ENCODE measurements at regions not wholly inside any gene's neighbourhood (a gene's known extent, or its start where the extent isn't known, plus 50 kb on each side); places are given as distances from the start of the nearest gene placed in this dataset.

DNA sequence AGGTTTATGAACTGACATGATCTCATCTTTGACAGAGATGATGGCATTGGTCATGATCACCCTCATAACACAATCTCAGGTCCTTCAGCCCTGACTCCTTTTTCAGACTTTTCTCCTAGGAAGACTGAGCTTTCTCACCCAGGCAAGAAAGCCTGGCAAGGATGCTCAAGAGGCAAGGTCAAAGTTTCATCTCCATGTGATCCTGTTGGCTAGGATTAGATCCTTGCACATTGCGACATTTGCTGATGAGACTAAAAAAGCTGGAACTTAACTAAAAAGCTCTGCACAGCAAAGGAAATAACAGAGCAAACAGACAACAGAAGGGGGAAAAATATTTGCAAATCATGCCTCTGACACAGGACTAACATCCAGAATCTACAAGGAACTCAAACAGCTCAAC, 444.1 kb upstream of the PSMD7 start:
- Histone ChIP-seq H3K4me2 (ENCODE audit: low read length) (no peak overlapping the region), H3K79me2 (ENCODE audit: control insufficient read depth, low read length) (no peaks in the 10 kb centered on the region), H3K27ac (ENCODE audit: low read depth, low read length) (no peak overlapping the region), H3K4me3 (ENCODE audit: low read length) (no peak overlapping the region), H3K36me3 (ENCODE audit: control insufficient read depth, low read length) (no peaks in the 10 kb centered on the region), H3K9me2 (replicated peaks; ENCODE audit: control insufficient read depth, low read length) (no peaks in the 10 kb centered on the region), H3F3A (ENCODE audit: control insufficient read depth, insufficient read depth) (no peaks in the 10 kb centered on the region), H3K27me3 (ENCODE audit: control insufficient read depth, low read length) (no peaks in the 10 kb centered on the region), H3K4me1 (ENCODE audit: control insufficient read depth, low read length) (no peaks in the 10 kb centered on the region), H4K20me1 (ENCODE audit: control insufficient read depth, insufficient read depth, low read depth, low read length) (no peaks in the 10 kb centered on the region), H3K9me3 (ENCODE audit: control insufficient read depth, insufficient read depth, low read length) (no peaks in the 10 kb centered on the region)
- TF ChIP-seq EZH2phosphoT487 (IDR thresholded peaks at IDR 0.05; ENCODE audit: borderline replicate concordance, low read length) = no peak
- TF ChIP-seq, protein P1, sequence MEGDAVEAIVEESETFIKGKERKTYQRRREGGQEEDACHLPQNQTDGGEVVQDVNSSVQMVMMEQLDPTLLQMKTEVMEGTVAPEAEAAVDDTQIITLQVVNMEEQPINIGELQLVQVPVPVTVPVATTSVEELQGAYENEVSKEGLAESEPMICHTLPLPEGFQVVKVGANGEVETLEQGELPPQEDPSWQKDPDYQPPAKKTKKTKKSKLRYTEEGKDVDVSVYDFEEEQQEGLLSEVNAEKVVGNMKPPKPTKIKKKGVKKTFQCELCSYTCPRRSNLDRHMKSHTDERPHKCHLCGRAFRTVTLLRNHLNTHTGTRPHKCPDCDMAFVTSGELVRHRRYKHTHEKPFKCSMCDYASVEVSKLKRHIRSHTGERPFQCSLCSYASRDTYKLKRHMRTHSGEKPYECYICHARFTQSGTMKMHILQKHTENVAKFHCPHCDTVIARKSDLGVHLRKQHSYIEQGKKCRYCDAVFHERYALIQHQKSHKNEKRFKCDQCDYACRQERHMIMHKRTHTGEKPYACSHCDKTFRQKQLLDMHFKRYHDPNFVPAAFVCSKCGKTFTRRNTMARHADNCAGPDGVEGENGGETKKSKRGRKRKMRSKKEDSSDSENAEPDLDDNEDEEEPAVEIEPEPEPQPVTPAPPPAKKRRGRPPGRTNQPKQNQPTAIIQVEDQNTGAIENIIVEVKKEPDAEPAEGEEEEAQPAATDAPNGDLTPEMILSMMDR (IDR thresholded peaks at IDR 0.05; ENCODE audit: low read depth, low read length, poor library complexity, severe bottlenecking) = no peak

GRCh38 chr16:73848993-73849392, 447.6 kb upstream of the PSMD7 start:
- Histone ChIP-seq H3F3A (ENCODE audit: control insufficient read depth, insufficient read depth) (no peaks in the 10 kb centered on the region), H3K4me3 (ENCODE audit: low read length) (no peak overlapping the region), H3K9me2 (replicated peaks; ENCODE audit: control insufficient read depth, low read length) (no peaks in the 10 kb centered on the region), H3K9me3 (ENCODE audit: control insufficient read depth, insufficient read depth, low read length) (no peaks in the 10 kb centered on the region), H4K20me1 (ENCODE audit: control insufficient read depth, insufficient read depth, low read depth, low read length) (no peaks in the 10 kb centered on the region), H3K4me2 (ENCODE audit: low read length) (no peak overlapping the region), H3K79me2 (ENCODE audit: control insufficient read depth, low read length) (no peaks in the 10 kb centered on the region), H3K27ac (ENCODE audit: low read depth, low read length) (no peak overlapping the region), H3K4me1 (ENCODE audit: control insufficient read depth, low read length) (no peaks in the 10 kb centered on the region), H3K27me3 (ENCODE audit: control insufficient read depth, low read length) (no peaks in the 10 kb centered on the region), H3K36me3 (ENCODE audit: control insufficient read depth, low read length) (no peaks in the 10 kb centered on the region)
- no peak for TF ChIP-seq EZH2phosphoT487 (IDR thresholded peaks at IDR 0.05; ENCODE audit: borderline replicate concordance, low read length)
- TF ChIP-seq, protein P1 (IDR thresholded peaks at IDR 0.05; ENCODE audit: low read depth, low read length, poor library complexity, severe bottlenecking) = no peak

GRCh38 chr16:73847090-73847489, 449.5 kb upstream of the PSMD7 start:
- TF ChIP-seq, protein P1 (IDR thresholded peaks at IDR 0.05; ENCODE audit: low read depth, low read length, poor library complexity, severe bottlenecking) = no peak
- no peak for TF ChIP-seq EZH2phosphoT487 (IDR thresholded peaks at IDR 0.05; ENCODE audit: borderline replicate concordance, low read length)

GRCh38 chr16:73846356-73846755, 450.3 kb upstream of the PSMD7 start:
- no peaks in the 10 kb centered on the region for H3K79me2 ChIP-seq (ENCODE audit: control insufficient read depth, low read length)
- H3K9me2 ChIP-seq (replicated peaks; ENCODE audit: control insufficient read depth, low read length) = no peaks in the 10 kb centered on the region
- H3K9me3 ChIP-seq (ENCODE audit: control insufficient read depth, insufficient read depth, low read length) = no peaks in the 10 kb centered on the region
- H3K36me3 ChIP-seq (ENCODE audit: control insufficient read depth, low read length) = no peaks in the 10 kb centered on the region
- H3K4me3 ChIP-seq (ENCODE audit: low read length) = no peak overlapping the region
- H3K4me1 ChIP-seq (ENCODE audit: control insufficient read depth, low read length) = no peaks in the 10 kb centered on the region
- H3K27me3 ChIP-seq (ENCODE audit: control insufficient read depth, low read length) = no peaks in the 10 kb centered on the region
- H3K4me2 ChIP-seq (ENCODE audit: low read length) = no peak overlapping the region
- H3F3A ChIP-seq (ENCODE audit: control insufficient read depth, insufficient read depth) = no peaks in the 10 kb centered on the region
- no peak for TF ChIP-seq EZH2phosphoT487 (IDR thresholded peaks at IDR 0.05; ENCODE audit: borderline replicate concordance, low read length)
- TF ChIP-seq, protein P1 (IDR thresholded peaks at IDR 0.05; ENCODE audit: low read depth, low read length, poor library complexity, severe bottlenecking) = no peak
- no peak overlapping the region for H3K27ac ChIP-seq (ENCODE audit: low read depth, low read length)
- no peaks in the 10 kb centered on the region for H4K20me1 ChIP-seq (ENCODE audit: control insufficient read depth, insufficient read depth, low read depth, low read length)

More at GRCh38 chr16:73847090-73847489, 449.5 kb upstream of the PSMD7 start:
- Histone ChIP-seq H3K4me3 (ENCODE audit: low read length) (no peak overlapping the region), H3K36me3 (ENCODE audit: control insufficient read depth, low read length) (no peaks in the 10 kb centered on the region), H3K27ac (ENCODE audit: low read depth, low read length) (no peak overlapping the region), H3K27me3 (ENCODE audit: control insufficient read depth, low read length) (no peaks in the 10 kb centered on the region), H3K4me1 (ENCODE audit: control insufficient read depth, low read length) (no peaks in the 10 kb centered on the region), H3K9me2 (replicated peaks; ENCODE audit: control insufficient read depth, low read length) (no peaks in the 10 kb centered on the region), H3F3A (ENCODE audit: control insufficient read depth, insufficient read depth) (no peaks in the 10 kb centered on the region), H3K4me2 (ENCODE audit: low read length) (no peak overlapping the region), H3K79me2 (ENCODE audit: control insufficient read depth, low read length) (no peaks in the 10 kb centered on the region), H4K20me1 (ENCODE audit: control insufficient read depth, insufficient read depth, low read depth, low read length) (no peaks in the 10 kb centered on the region), H3K9me3 (ENCODE audit: control insufficient read depth, insufficient read depth, low read length) (no peaks in the 10 kb centered on the region)

Data from DOHH2 (cell line).